HEK293 (cell line): ENCODE measurements at regions not wholly inside any gene's neighbourhood (a gene's known extent, or its start where the extent isn't known, plus 50 kb on each side); places are given as distances from the start of the nearest gene placed in this dataset.
"Not testable (repeated sequence)": the region's sequence is repeated elsewhere in the genome, so short reads cannot be mapped to it uniquely, and the experiment has no call there.

ENCODE experiments used
- ATF2 ChIP-seq: fragments of 450-650 bp; formaldehyde crosslinking; IDR thresholded peaks from 2 replicates; pipeline ENCODE4 v1.5.1; 2016; ENCODE audit warnings: missing biosample characterization, missing genetic modification characterization, low read depth
- CTCF ChIP-seq: fragments of 450-650 bp; formaldehyde crosslinking; IDR thresholded peaks from 2 replicates; pipeline ENCODE4 v1.5.1; 2016; ENCODE audit warnings: missing biosample characterization, missing genetic modification characterization
- SP3 ChIP-seq: fragments of 450-650 bp; formaldehyde crosslinking; IDR thresholded peaks from 2 replicates; pipeline ENCODE4 v1.5.1; 2016; ENCODE audit warnings: missing biosample characterization, missing genetic modification characterization
- ZBTB49 ChIP-seq: fragments of 450-650 bp; formaldehyde crosslinking; IDR thresholded peaks from 2 replicates; pipeline ENCODE4 v1.5.1; 2016; ENCODE audit warnings: missing biosample characterization, missing genetic modification characterization, low read depth
- ZNF114 ChIP-seq: fragments of 450-650 bp; formaldehyde crosslinking; IDR thresholded peaks from 2 replicates; pipeline ENCODE4 v1.5.0; 2017; ENCODE audit warnings: missing biosample characterization, missing genetic modification characterization
- ZNF280D ChIP-seq: fragments of 450-650 bp; formaldehyde crosslinking; IDR thresholded peaks from 2 replicates; pipeline ENCODE4 v1.5.1; 2016; ENCODE audit warnings: missing biosample characterization, missing genetic modification characterization
- ZNF341 ChIP-seq: fragments of 450-650 bp; formaldehyde crosslinking; IDR thresholded peaks from 2 replicates; pipeline ENCODE4; 2016; ENCODE audit warnings: low read depth, missing biosample characterization, missing genetic modification characterization

- not testable (repeated sequence) for TF ChIP-seq ATF2 (tag by site-specific recombination); ZBTB49; ZNF341 (tag by site-specific recombination); CTCF (tag by site-specific recombination); ZNF280D (tag by site-specific recombination); ZNF114; SP3 (tag by site-specific recombination)
These were observed 106.2 kb downstream of the NBPF11 start for GRCh38 chr1:148045872-148046271.
